T-cell (primary cell): ENCODE measurements at regions not wholly inside any gene's neighbourhood (a gene's known extent, or its start where the extent isn't known, plus 50 kb on each side); places are given as distances from the start of the nearest gene placed in this dataset.

ENCODE experiments used
- ATAC-seq, 4 experiments: fragments of 200-7000 bp in 3 of 4; fragments of 150-1000 bp in 1 of 4; cut with Tn5 transposase; replicated peaks in 1 of 4; 1 replicate in 3 of 4; 2 replicates in 1 of 4; pipeline ENCODE4 v1.10.0; 2021; ENCODE audit warnings: moderate library complexity in 3 of 4, mild to moderate bottlenecking in 2 of 4, moderate number of reproducible peaks in 1 of 4
- CTCF ChIA-PET, 2 donors: fragments of 300-600 bp; sonication (Branson Sonifier 250); formaldehyde crosslinking; loops; one replicate each; lab custom pipeline; 2022; ENCODE audit warnings: antibody characterized with exemption in 2 of 2; lab: Charles Lee
- POLR2A ChIA-PET, 2 donors: fragments of 300-600 bp; sonication (Branson Sonifier 250); formaldehyde crosslinking; loops; one replicate each; lab custom pipeline; 2022; ENCODE audit warnings: antibody characterized with exemption in 2 of 2; lab: Charles Lee
- DNase-seq, 35 experiments: peaks; one replicate each; pipeline versions ENCODE4 v3.0.0 to v3.0.0-alpha.2; 2013 to 2023
- H3K27ac ChIP-seq: one replicate; pipeline ENCODE4 v1.5.1; 2013; ENCODE audit warnings: low read length
- H3K27me3 ChIP-seq, 2 experiments: replicated peaks in 1 of 2; 1 replicate in 1 of 2; 2 replicates in 1 of 2; pipeline versions ENCODE4 v1.6.1 to v1.7.0; 2013; ENCODE audit warnings: low read length in 1 of 2, mixed read lengths in 1 of 2; ENCODE audit not compliant: control insufficient read depth in 2 of 2, insufficient read depth in 2 of 2; ENCODE audit errors: extremely low read depth in 1 of 2
- H3K36me3 ChIP-seq, 2 donors: 1 replicate in 1 of 2; 2 replicates in 1 of 2; pipeline versions ENCODE4 v1.6.1 to v1.7.0; 2013; ENCODE audit warnings: low read length in 1 of 2; ENCODE audit not compliant: control insufficient read depth in 2 of 2, insufficient read depth in 1 of 2; ENCODE audit errors: extremely low read depth in 1 of 2
- H3K4me1 ChIP-seq, 2 experiments: 1 replicate in 1 of 2; 2 replicates in 1 of 2; pipeline versions ENCODE4 v1.6.1 to v1.7.0; 2013; ENCODE audit warnings: low read length in 2 of 2, mixed read lengths in 1 of 2; ENCODE audit not compliant: insufficient read depth in 2 of 2, control insufficient read depth in 1 of 2; ENCODE audit errors: extremely low read depth in 1 of 2
- H3K4me3 ChIP-seq, 2 donors: 1 replicate in 1 of 2; 2 replicates in 1 of 2; pipeline versions ENCODE4 v1.5.1 to v1.7.0; 2013; ENCODE audit warnings: mild to moderate bottlenecking in 2 of 2, low read length in 1 of 2, moderate library complexity in 1 of 2; ENCODE audit not compliant: control insufficient read depth in 1 of 2; ENCODE audit errors: extremely low read depth in 1 of 2
- H3K9me3 ChIP-seq: 2 replicates; pipeline ENCODE4 v1.7.0; 2013
- H3K27ac Mint-ChIP-seq, 2 donors: one replicate each; pipeline ENCODE4 v1.8.0; 2020 to 2021; ENCODE audit warnings: mild to moderate bottlenecking in 2 of 2, mixed read lengths in 2 of 2
- H3K27me3 Mint-ChIP-seq, 2 donors: one replicate each; pipeline ENCODE4 v1.8.0; 2021 to 2022; ENCODE audit warnings: mixed read lengths in 2 of 2
- H3K36me3 Mint-ChIP-seq: one replicate; pipeline ENCODE4 v1.8.0; 2021; ENCODE audit warnings: mixed read lengths
- H3K4me1 Mint-ChIP-seq, 3 donors: one replicate each; pipeline ENCODE4 v1.8.0; 2020 to 2022; ENCODE audit warnings: mixed read lengths in 3 of 3, mild to moderate bottlenecking in 1 of 3
- H3K4me3 Mint-ChIP-seq, 3 donors: one replicate each; pipeline ENCODE4 v1.8.0; 2020 to 2022; ENCODE audit warnings: mild to moderate bottlenecking in 3 of 3, mixed read lengths in 3 of 3, moderate library complexity in 3 of 3
- H3K9me3 Mint-ChIP-seq, 3 donors: one replicate each; pipeline ENCODE4 v1.8.0; 2020 to 2022; ENCODE audit warnings: mixed read lengths in 3 of 3
- WGBS: methylation state at CpG from one replicate; pipeline ENCODE4 v1.1.5; 2013; ENCODE audit warnings: missing lambda C conversion rate; ENCODE audit not compliant: insufficient coverage; 5-methylcytosine and 5-hydroxymethylcytosine counted together

GRCh38 chr10:63795094-63795860, 274.1 kb downstream of the REEP3 start:
- H3K9me3 ChIP-seq = no peaks in the 10 kb centered on the region
- no peaks in the 10 kb centered on the region for H3K4me1 ChIP-seq
- Mint-ChIP-seq H3K36me3 (no peaks in the 10 kb centered on the region), H3K9me3 (peaks cover 0 to 2% (median 0%) of the 10 kb centered on the region in 3 donors), H3K27ac (no peak overlapping the region), H3K27me3 (peaks cover 3 to 7% of the 10 kb centered on the region in 2 donors), H3K4me1 (peaks cover 0 to 11% (median 10%) of the 10 kb centered on the region in 3 donors), H3K4me3 (no peak overlapping the region)
- no peak for ATAC-seq
- ChIA-PET POLR2A (no interaction called here), CTCF (no interaction called here)
- no peaks in the 10 kb centered on the region for H3K27me3 ChIP-seq
- 83% methylated on average over 1 of the region's 8 CpGs for WGBS
- no peak overlapping the region for H3K27ac ChIP-seq
- H3K4me3 ChIP-seq = no peak overlapping the region
- H3K36me3 ChIP-seq = no peaks in the 10 kb centered on the region
- DNase-seq = no peak

- WGBS = 33% methylated on average over 4 of the region's 9 CpGs
- CTCF ChIA-PET = no interaction called here
- Mint-ChIP-seq H3K27ac (no peak overlapping the region), H3K4me1 (peaks cover 0 to 11% (median 10%) of the 10 kb centered on the region in 3 donors), H3K4me3 (peak overlapping the region in 1 of 3 donors; percentile 15), H3K9me3 (no peaks in the 10 kb centered on the region), H3K27me3 (peaks cover 1 to 7% of the 10 kb centered on the region in 2 donors), H3K36me3 (no peaks in the 10 kb centered on the region)
- no peaks in the 10 kb centered on the region for H3K36me3 ChIP-seq
- POLR2A ChIA-PET = interaction anchor here in 1 of 2 donors (0.6 kb wide), 1 partner anchor 981 kb away, joined by 4 read pairs; no protein-coding TSS in a partner anchor
- no peak overlapping the region for H3K4me3 ChIP-seq
- no peaks in the 10 kb centered on the region for H3K27me3 ChIP-seq
- DNase-seq = no peak
- H3K4me1 ChIP-seq = no peaks in the 10 kb centered on the region
- no peak overlapping the region for H3K27ac ChIP-seq
- no peaks in the 10 kb centered on the region for H3K9me3 ChIP-seq
- ATAC-seq = no peak
Observed at GRCh38 chr10:63798599-63799498, 277.6 kb downstream of the REEP3 start.

GRCh38 chr10:63799521-63800300, 278.5 kb downstream of the REEP3 start:
- ChIA-PET POLR2A (interaction anchor here in 1 of 2 donors (0.6 kb wide), 1 partner anchor 982 kb away, joined by 4 read pairs; no protein-coding TSS in a partner anchor), CTCF (no interaction called here)
- Histone ChIP-seq H3K36me3 (no peaks in the 10 kb centered on the region), H3K9me3 (no peaks in the 10 kb centered on the region), H3K4me3 (no peak overlapping the region), H3K27me3 (no peaks in the 10 kb centered on the region), H3K4me1 (no peaks in the 10 kb centered on the region), H3K27ac (no peak overlapping the region)
- no peak overlapping the region for H3K27ac Mint-ChIP-seq
- no peaks in the 10 kb centered on the region for H3K36me3 Mint-ChIP-seq
- peak overlapping the region in 1 of 3 donors; percentile 15 for H3K4me3 Mint-ChIP-seq
- WGBS = 41% methylated on average over 5 of the region's 8 CpGs
- peaks cover 0 to 11% (median 10%) of the 10 kb centered on the region in 3 donors for H3K4me1 Mint-ChIP-seq
- peaks cover 1 to 7% of the 10 kb centered on the region in 2 donors for H3K27me3 Mint-ChIP-seq
- no peaks in the 10 kb centered on the region for H3K9me3 Mint-ChIP-seq
- DNase-seq = no peak
- no peak for ATAC-seq

GRCh38 chr10:63801166-63801565, 280.0 kb downstream of the REEP3 start:
- H3K4me1 ChIP-seq = no peaks in the 10 kb centered on the region
- WGBS = no CpG with 5 or more reads among the region's 4 CpGs
- no peaks in the 10 kb centered on the region for H3K36me3 ChIP-seq
- CTCF ChIA-PET = interaction anchor here in 1 of 2 donors (1.0 kb wide), 1 partner anchor 9 kb away, joined by 3 read pairs; no protein-coding TSS in a partner anchor
- Mint-ChIP-seq H3K27ac (no peak overlapping the region), H3K9me3 (peaks cover 4% of the 10 kb centered on the region in 3 donors), H3K27me3 (peaks cover 1 to 10% of the 10 kb centered on the region in 2 donors), H3K36me3 (no peaks in the 10 kb centered on the region), H3K4me1 (peaks cover 0 to 11% (median 10%) of the 10 kb centered on the region in 3 donors), H3K4me3 (no peak overlapping the region)
- no peak for DNase-seq
- no peaks in the 10 kb centered on the region for H3K27me3 ChIP-seq
- no peak for ATAC-seq
- no peaks in the 10 kb centered on the region for H3K9me3 ChIP-seq
- H3K27ac ChIP-seq = no peak overlapping the region
- H3K4me3 ChIP-seq = no peak overlapping the region
- POLR2A ChIA-PET = no interaction called here

- POLR2A ChIA-PET = no interaction called here
- Histone ChIP-seq H3K36me3 (no peaks in the 10 kb centered on the region), H3K27ac (no peak overlapping the region), H3K4me1 (no peaks in the 10 kb centered on the region), H3K27me3 (no peaks in the 10 kb centered on the region), H3K4me3 (no peak overlapping the region), H3K9me3 (no peaks in the 10 kb centered on the region)
- Mint-ChIP-seq H3K27me3 (peaks cover 4 to 11% of the 10 kb centered on the region in 2 donors), H3K36me3 (no peaks in the 10 kb centered on the region), H3K9me3 (peaks cover 5 to 15% (median 12%) of the 10 kb centered on the region in 3 donors), H3K4me1 (no peaks in the 10 kb centered on the region), H3K27ac (no peak overlapping the region), H3K4me3 (no peak overlapping the region)
- no peak for ATAC-seq
- CTCF ChIA-PET = no interaction called here
- WGBS = no CpG with 5 or more reads among the region's 2 CpGs
- DNase-seq = no peak
Observed at GRCh38 chr10:63806330-63806729, 285.1 kb downstream of the REEP3 start.

- Histone ChIP-seq H3K27me3 (peaks cover 0 to 7% of the 10 kb centered on the region in 2 experiments), H3K9me3 (no peaks in the 10 kb centered on the region), H3K27ac (no peak overlapping the region), H3K4me3 (no peak overlapping the region), H3K36me3 (no peaks in the 10 kb centered on the region), H3K4me1 (no peaks in the 10 kb centered on the region)
- ChIA-PET CTCF (no interaction called here), POLR2A (no interaction called here)
- WGBS = 50% methylated on average over 1 of the region's 2 CpGs
- ATAC-seq (no peak), DNase-seq (no peak)
- H3K27me3 Mint-ChIP-seq = peaks cover 9 to 12% of the 10 kb centered on the region in 2 donors
- no peaks in the 10 kb centered on the region for H3K4me1 Mint-ChIP-seq
- H3K9me3 Mint-ChIP-seq = peaks cover 3 to 16% (median 8%) of the 10 kb centered on the region in 3 donors
- H3K36me3 Mint-ChIP-seq = no peaks in the 10 kb centered on the region
- H3K27ac Mint-ChIP-seq = no peak overlapping the region
- H3K4me3 Mint-ChIP-seq = no peak overlapping the region
Observed at GRCh38 chr10:63812501-63812900, 291.3 kb downstream of the REEP3 start.
